T-cell (primary cell): ENCODE measurements at regions not wholly inside any gene's neighbourhood (a gene's known extent, or its start where the extent isn't known, plus 50 kb on each side); places are given as distances from the start of the nearest gene placed in this dataset.

ENCODE experiments used
- ATAC-seq, 4 experiments: fragments of 200-7000 bp in 3 of 4; fragments of 150-1000 bp in 1 of 4; cut with Tn5 transposase; replicated peaks in 1 of 4; 1 replicate in 3 of 4; 2 replicates in 1 of 4; pipeline ENCODE4 v1.10.0; 2021; ENCODE audit warnings: moderate library complexity in 3 of 4, mild to moderate bottlenecking in 2 of 4, moderate number of reproducible peaks in 1 of 4
- CTCF ChIA-PET, 2 donors: fragments of 300-600 bp; sonication (Branson Sonifier 250); formaldehyde crosslinking; loops; one replicate each; lab custom pipeline; 2022; ENCODE audit warnings: antibody characterized with exemption in 2 of 2; lab: Charles Lee
- POLR2A ChIA-PET, 2 donors: fragments of 300-600 bp; sonication (Branson Sonifier 250); formaldehyde crosslinking; loops; one replicate each; lab custom pipeline; 2022; ENCODE audit warnings: antibody characterized with exemption in 2 of 2; lab: Charles Lee
- DNase-seq, 35 experiments: peaks; one replicate each; pipeline versions ENCODE4 v3.0.0 to v3.0.0-alpha.2; 2013 to 2023
- H3K27ac ChIP-seq: one replicate; pipeline ENCODE4 v1.5.1; 2013; ENCODE audit warnings: low read length
- H3K27me3 ChIP-seq, 2 experiments: replicated peaks in 1 of 2; 1 replicate in 1 of 2; 2 replicates in 1 of 2; pipeline versions ENCODE4 v1.6.1 to v1.7.0; 2013; ENCODE audit warnings: low read length in 1 of 2, mixed read lengths in 1 of 2; ENCODE audit not compliant: control insufficient read depth in 2 of 2, insufficient read depth in 2 of 2; ENCODE audit errors: extremely low read depth in 1 of 2
- H3K36me3 ChIP-seq, 2 donors: 1 replicate in 1 of 2; 2 replicates in 1 of 2; pipeline versions ENCODE4 v1.6.1 to v1.7.0; 2013; ENCODE audit warnings: low read length in 1 of 2; ENCODE audit not compliant: control insufficient read depth in 2 of 2, insufficient read depth in 1 of 2; ENCODE audit errors: extremely low read depth in 1 of 2
- H3K4me1 ChIP-seq, 2 experiments: 1 replicate in 1 of 2; 2 replicates in 1 of 2; pipeline versions ENCODE4 v1.6.1 to v1.7.0; 2013; ENCODE audit warnings: low read length in 2 of 2, mixed read lengths in 1 of 2; ENCODE audit not compliant: insufficient read depth in 2 of 2, control insufficient read depth in 1 of 2; ENCODE audit errors: extremely low read depth in 1 of 2
- H3K4me3 ChIP-seq, 2 donors: 1 replicate in 1 of 2; 2 replicates in 1 of 2; pipeline versions ENCODE4 v1.5.1 to v1.7.0; 2013; ENCODE audit warnings: mild to moderate bottlenecking in 2 of 2, low read length in 1 of 2, moderate library complexity in 1 of 2; ENCODE audit not compliant: control insufficient read depth in 1 of 2; ENCODE audit errors: extremely low read depth in 1 of 2
- H3K9me3 ChIP-seq: 2 replicates; pipeline ENCODE4 v1.7.0; 2013
- H3K27ac Mint-ChIP-seq, 2 donors: one replicate each; pipeline ENCODE4 v1.8.0; 2020 to 2021; ENCODE audit warnings: mild to moderate bottlenecking in 2 of 2, mixed read lengths in 2 of 2
- H3K27me3 Mint-ChIP-seq, 2 donors: one replicate each; pipeline ENCODE4 v1.8.0; 2021 to 2022; ENCODE audit warnings: mixed read lengths in 2 of 2
- H3K36me3 Mint-ChIP-seq: one replicate; pipeline ENCODE4 v1.8.0; 2021; ENCODE audit warnings: mixed read lengths
- H3K4me1 Mint-ChIP-seq, 3 donors: one replicate each; pipeline ENCODE4 v1.8.0; 2020 to 2022; ENCODE audit warnings: mixed read lengths in 3 of 3, mild to moderate bottlenecking in 1 of 3
- H3K4me3 Mint-ChIP-seq, 3 donors: one replicate each; pipeline ENCODE4 v1.8.0; 2020 to 2022; ENCODE audit warnings: mild to moderate bottlenecking in 3 of 3, mixed read lengths in 3 of 3, moderate library complexity in 3 of 3
- H3K9me3 Mint-ChIP-seq, 3 donors: one replicate each; pipeline ENCODE4 v1.8.0; 2020 to 2022; ENCODE audit warnings: mixed read lengths in 3 of 3
- WGBS: methylation state at CpG from one replicate; pipeline ENCODE4 v1.1.5; 2013; ENCODE audit warnings: missing lambda C conversion rate; ENCODE audit not compliant: insufficient coverage; 5-methylcytosine and 5-hydroxymethylcytosine counted together

GRCh38 chr2:30316408-30316807, 85.1 kb downstream of the LBH start:
- Mint-ChIP-seq H3K4me3 (peak overlapping the region in 1 of 3 donors; percentile 15), H3K9me3 (peaks cover 0 to 7% (median 4%) of the 10 kb centered on the region in 3 donors), H3K4me1 (peaks cover 41 to 51% (median 50%) of the 10 kb centered on the region in 3 donors), H3K36me3 (peaks cover 2% of the 10 kb centered on the region), H3K27me3 (no peaks in the 10 kb centered on the region), H3K27ac (peak overlapping the region; percentile 97)
- Histone ChIP-seq H3K4me3 (no peak overlapping the region), H3K27me3 (no peaks in the 10 kb centered on the region), H3K36me3 (no peaks in the 10 kb centered on the region), H3K27ac (no peak overlapping the region), H3K9me3 (no peaks in the 10 kb centered on the region), H3K4me1 (peaks cover 17 to 28% of the 10 kb centered on the region in 2 experiments)
- DNase-seq, result no peak
- no CpG with 5 or more reads among the region's 2 CpGs for WGBS
- CTCF ChIA-PET, result no interaction called here
- POLR2A ChIA-PET, result no interaction called here
- no peak for ATAC-seq

- Histone ChIP-seq H3K27ac (no peak overlapping the region), H3K27me3 (no peaks in the 10 kb centered on the region), H3K4me1 (peaks cover 17 to 28% of the 10 kb centered on the region in 2 experiments), H3K36me3 (no peaks in the 10 kb centered on the region), H3K4me3 (no peak overlapping the region), H3K9me3 (no peaks in the 10 kb centered on the region)
- WGBS, result 93% methylated on average over 4 of the region's 8 CpGs
- H3K4me1 Mint-ChIP-seq, result peaks cover 42 to 50% (median 46%) of the 10 kb centered on the region in 3 donors
- DNase-seq (no peak), ATAC-seq (no peak)
- H3K9me3 Mint-ChIP-seq, result peaks cover 0 to 7% (median 4%) of the 10 kb centered on the region in 3 donors
- ChIA-PET POLR2A (no interaction called here), CTCF (no interaction called here)
- H3K27ac Mint-ChIP-seq, result peak overlapping the region; percentile 13 to 32
- H3K27me3 Mint-ChIP-seq, result no peaks in the 10 kb centered on the region
- peaks cover 2% of the 10 kb centered on the region for H3K36me3 Mint-ChIP-seq
- no peak overlapping the region for H3K4me3 Mint-ChIP-seq
Observed at GRCh38 chr2:30318987-30319782, 87.9 kb downstream of the LBH start.

- Histone ChIP-seq H3K4me3 (no peak overlapping the region), H3K36me3 (no peaks in the 10 kb centered on the region), H3K27me3 (no peaks in the 10 kb centered on the region), H3K9me3 (no peaks in the 10 kb centered on the region), H3K4me1 (peaks cover 3 to 12% of the 10 kb centered on the region in 2 experiments), H3K27ac (no peak overlapping the region)
- ChIA-PET POLR2A (no interaction called here), CTCF (interaction anchor here in 1 of 2 donors (0.7 kb wide), 1 partner anchor 188 kb away, joined by 4 read pairs; no protein-coding TSS in a partner anchor)
- Mint-ChIP-seq H3K4me1 (peaks cover 35 to 47% (median 40%) of the 10 kb centered on the region in 3 donors), H3K9me3 (peaks cover 0 to 3% (median 0%) of the 10 kb centered on the region in 3 donors), H3K4me3 (no peak overlapping the region), H3K36me3 (no peaks in the 10 kb centered on the region), H3K27ac (peak overlapping the region in 1 of 2 donors; percentile 33), H3K27me3 (no peaks in the 10 kb centered on the region)
- 92% methylated on average over 2 of the region's 3 CpGs for WGBS
- DNase-seq (no peak), ATAC-seq (no peak)
Observed at GRCh38 chr2:30321466-30321865, 90.1 kb downstream of the LBH start.

GRCh38 chr2:30323499-30323898, 92.2 kb downstream of the LBH start:
- H3K4me3 ChIP-seq, result no peak overlapping the region
- POLR2A ChIA-PET, result no interaction called here
- peaks cover 0 to 3% (median 0%) of the 10 kb centered on the region in 3 donors for H3K9me3 Mint-ChIP-seq
- no peaks in the 10 kb centered on the region for H3K36me3 ChIP-seq
- peaks cover 27 to 39% (median 31%) of the 10 kb centered on the region in 3 donors for H3K4me1 Mint-ChIP-seq
- H3K27ac Mint-ChIP-seq, result peak overlapping the region in 1 of 2 donors; percentile 46
- no peaks in the 10 kb centered on the region for H3K36me3 Mint-ChIP-seq
- no peak overlapping the region for H3K4me3 Mint-ChIP-seq
- H3K27me3 Mint-ChIP-seq, result no peaks in the 10 kb centered on the region
- H3K4me1 ChIP-seq, result peaks cover 0 to 11% of the 10 kb centered on the region in 2 experiments
- WGBS, result 88% methylated on average over 7 of the region's 7 CpGs
- H3K27ac ChIP-seq, result no peak overlapping the region
- CTCF ChIA-PET, result no interaction called here
- H3K27me3 ChIP-seq, result no peaks in the 10 kb centered on the region
- DNase-seq (no peak), ATAC-seq (no peak)
- no peaks in the 10 kb centered on the region for H3K9me3 ChIP-seq

GRCh38 chr2:30324245-30324908, 93.0 kb downstream of the LBH start:
- no peak overlapping the region for H3K27ac ChIP-seq
- H3K36me3 ChIP-seq, result no peaks in the 10 kb centered on the region
- H3K4me1 ChIP-seq, result peaks cover 0 to 11% of the 10 kb centered on the region in 2 experiments
- no peak overlapping the region for H3K4me3 ChIP-seq
- Mint-ChIP-seq H3K27ac (peak overlapping the region; percentile 31 to 44), H3K9me3 (peaks cover 0 to 3% (median 0%) of the 10 kb centered on the region in 3 donors), H3K36me3 (no peaks in the 10 kb centered on the region), H3K4me3 (peak overlapping the region in 1 of 3 donors; percentile 20), H3K27me3 (no peaks in the 10 kb centered on the region), H3K4me1 (peaks cover 29 to 39% (median 31%) of the 10 kb centered on the region in 3 donors)
- ChIA-PET POLR2A (no interaction called here), CTCF (no interaction called here)
- no peak for DNase-seq
- ATAC-seq, result no peak
- 100% methylated on average over 2 of the region's 4 CpGs for WGBS
- H3K9me3 ChIP-seq, result no peaks in the 10 kb centered on the region
- no peaks in the 10 kb centered on the region for H3K27me3 ChIP-seq

GRCh38 chr2:30325600-30326328, 94.4 kb downstream of the LBH start:
- CTCF ChIA-PET, result interaction anchor here (0.7 to 1.0 kb wide), 2 partner anchors 9 to 135 kb away, joined by 4 to 5 read pairs; no protein-coding TSS in a partner anchor
- WGBS, result 100% methylated on average over 3 of the region's 4 CpGs
- Mint-ChIP-seq H3K36me3 (no peaks in the 10 kb centered on the region), H3K4me3 (no peak overlapping the region), H3K27ac (peak overlapping the region; percentile 82 to 89), H3K9me3 (no peaks in the 10 kb centered on the region), H3K4me1 (peaks cover 30 to 44% (median 33%) of the 10 kb centered on the region in 3 donors), H3K27me3 (no peaks in the 10 kb centered on the region)
- no peak overlapping the region for H3K4me3 ChIP-seq
- peaks cover 0 to 11% of the 10 kb centered on the region in 2 experiments for H3K4me1 ChIP-seq
- no peaks in the 10 kb centered on the region for H3K36me3 ChIP-seq
- no peaks in the 10 kb centered on the region for H3K9me3 ChIP-seq
- peak; percentile 51 to 68 (median 58) for ATAC-seq
- H3K27ac ChIP-seq, result no peak overlapping the region
- no peaks in the 10 kb centered on the region for H3K27me3 ChIP-seq
- POLR2A ChIA-PET, result no interaction called here
- no peak for DNase-seq
